ENCODE measurements at regions not wholly inside any gene's neighbourhood (a gene's known extent, or its start where the extent isn't known, plus 50 kb on each side); places are given as distances from the start of the nearest gene placed in this dataset.

GRCh38 chr21:14869984-14870852, 194.6 kb downstream of the NRIP1 start:
- peak in 1 of 2 experiments; percentile 30 for DNase-seq

- no peak for DNase-seq
Observed at GRCh38 chr21:14866859-14867765, 197.7 kb downstream of the NRIP1 start.

GRCh38 chr21:14864211-14865021, 200.4 kb downstream of the NRIP1 start:
- DNase-seq, result peak; percentile 56 to 60

- DNase-seq, result peak in 1 of 2 experiments; percentile 3
Observed at GRCh38 chr21:14863745-14864210, 201.0 kb downstream of the NRIP1 start.

GRCh38 chr21:14862794-14863720, 201.7 kb downstream of the NRIP1 start:
- peak in 1 of 2 experiments; percentile 14 for DNase-seq

DNA sequence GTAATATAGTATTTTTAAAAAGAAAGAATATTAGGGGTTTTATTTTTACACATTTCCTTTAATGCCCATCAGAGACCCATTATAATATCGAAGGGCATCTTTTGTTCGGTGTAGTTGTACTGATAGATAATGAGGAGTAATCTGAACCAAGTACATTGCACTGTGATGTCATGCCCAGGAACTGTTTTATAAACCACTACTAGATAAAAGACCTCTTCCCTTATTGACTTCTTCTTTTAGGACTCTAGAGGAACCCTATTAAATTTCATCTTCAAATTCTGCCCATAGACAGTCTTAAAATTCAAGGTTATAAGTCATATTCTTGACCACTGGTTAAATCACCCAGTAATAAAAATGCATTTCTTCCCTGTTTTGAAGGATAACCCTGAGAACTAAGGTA, 206.5 kb downstream of the NRIP1 start:
- DNase-seq, result no peak

DNA sequence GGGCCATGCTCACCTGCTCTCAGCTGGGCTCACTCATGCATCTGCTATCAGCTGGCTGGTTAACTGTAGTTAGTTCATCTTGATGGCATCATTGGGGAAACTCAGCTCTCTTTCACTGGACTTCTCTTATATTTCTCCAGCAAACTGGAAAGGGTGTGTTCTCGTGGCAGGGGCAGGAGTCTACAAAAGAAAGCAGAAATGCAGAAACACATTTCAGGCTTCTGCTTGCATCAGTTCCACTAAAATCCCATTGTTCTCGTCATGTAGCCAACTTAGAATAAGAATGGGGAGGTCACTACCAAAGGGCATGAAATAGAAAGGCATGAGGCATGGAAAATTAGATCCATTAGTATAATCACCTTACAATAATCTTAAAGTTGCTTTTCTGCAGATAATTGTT, 207.3 kb downstream of the NRIP1 start:
- no peak for DNase-seq

GRCh38 chr21:14850394-14850793, 214.4 kb downstream of the NRIP1 start:
- DNase-seq, result no peak

DNA sequence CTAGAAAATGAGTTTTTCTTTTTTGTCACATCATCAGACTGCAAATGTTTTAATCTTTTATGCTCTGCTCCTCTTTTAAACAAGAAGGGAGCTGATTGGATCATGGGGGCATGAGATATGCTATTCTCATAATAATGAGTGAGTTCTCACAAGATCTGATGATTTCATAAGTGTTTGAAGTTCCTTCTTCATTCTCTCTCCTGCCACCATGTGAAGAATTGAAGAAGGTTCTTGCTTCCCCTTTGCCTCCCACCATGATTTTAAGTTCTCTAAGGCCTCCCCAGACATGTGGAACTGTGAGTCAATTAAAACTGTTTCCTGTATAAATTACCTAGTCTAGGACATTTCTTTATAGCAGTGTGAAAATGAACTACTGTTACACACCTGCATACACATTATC, 218.2 kb downstream of the NRIP1 start:
- DNase-seq, result peak in 1 of 2 experiments; percentile 4

DNA sequence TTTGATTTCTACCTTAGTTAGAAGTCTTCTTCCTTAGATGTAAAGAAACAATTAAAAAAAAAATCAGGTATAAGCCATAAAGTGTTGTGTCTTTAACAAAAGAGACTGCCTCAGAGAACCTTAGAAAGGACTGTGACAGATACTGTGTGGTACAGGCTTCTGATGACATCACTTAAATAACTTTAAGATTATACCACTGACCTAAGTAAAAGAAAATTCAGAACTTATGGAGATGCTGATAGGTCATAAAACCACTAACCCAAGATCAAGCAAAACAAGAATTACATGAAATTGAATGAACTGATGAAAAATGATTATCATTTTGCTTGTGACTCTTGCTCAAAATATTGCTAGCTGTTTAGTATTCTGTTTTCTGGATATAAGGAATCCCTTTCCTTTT, 220.8 kb downstream of the NRIP1 start:
- DNase-seq, result no peak

- DNase-seq, result no peak
Observed at GRCh38 chr21:14842601-14843000, 222.2 kb downstream of the NRIP1 start.

DNA sequence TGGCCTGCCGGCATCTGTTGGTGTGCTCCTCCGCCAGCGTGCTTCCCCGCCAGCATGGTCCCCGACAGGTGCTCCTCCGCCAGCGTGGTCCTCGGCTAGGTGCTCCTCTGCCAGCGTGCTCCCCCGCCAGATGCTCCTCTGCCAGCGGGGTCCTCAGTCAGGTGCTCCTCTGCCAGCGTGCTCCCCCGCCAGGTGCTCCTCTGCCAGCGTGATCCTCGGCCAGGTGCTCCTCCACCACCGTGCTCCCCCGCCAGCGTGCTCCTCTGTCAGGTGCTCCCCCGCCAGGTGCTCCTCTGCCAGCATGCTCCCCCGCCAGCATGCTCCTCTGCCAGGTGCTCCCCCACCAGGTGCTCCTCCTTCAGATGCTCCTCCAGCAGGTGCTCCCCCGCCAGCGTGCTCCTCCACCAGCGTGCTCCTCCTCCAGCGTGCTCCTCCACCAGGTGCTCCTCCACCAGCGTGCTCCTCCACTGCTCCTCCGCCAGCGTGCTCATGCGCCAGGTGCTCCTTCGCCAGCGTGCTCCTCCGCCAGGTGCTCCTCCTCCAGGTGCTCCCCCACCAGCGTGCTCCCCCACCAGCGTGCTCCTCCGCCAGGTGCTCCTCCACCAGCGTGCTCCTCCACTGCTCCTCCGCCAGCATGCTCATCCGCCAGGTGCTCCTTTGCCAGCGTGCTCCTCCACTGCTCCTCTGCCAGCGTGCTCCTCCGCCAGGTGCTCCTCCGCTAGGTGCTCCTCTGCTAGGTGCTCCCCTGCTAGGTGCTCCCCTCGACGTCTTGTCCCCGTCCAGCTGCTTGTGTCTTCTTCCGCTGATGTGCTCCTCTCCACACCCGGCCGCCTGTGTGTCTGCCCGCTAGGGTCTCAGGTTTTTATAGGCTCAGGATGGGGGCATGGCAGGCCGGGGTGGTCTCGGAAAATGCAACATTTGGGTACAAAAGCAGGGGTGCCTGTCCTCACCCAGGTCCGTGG, 223.0 kb downstream of the NRIP1 start:
- DNase-seq, result no peak

- DNase-seq, result no peak
Observed at GRCh38 chr21:14838400-14838799, 226.4 kb downstream of the NRIP1 start.

DNA sequence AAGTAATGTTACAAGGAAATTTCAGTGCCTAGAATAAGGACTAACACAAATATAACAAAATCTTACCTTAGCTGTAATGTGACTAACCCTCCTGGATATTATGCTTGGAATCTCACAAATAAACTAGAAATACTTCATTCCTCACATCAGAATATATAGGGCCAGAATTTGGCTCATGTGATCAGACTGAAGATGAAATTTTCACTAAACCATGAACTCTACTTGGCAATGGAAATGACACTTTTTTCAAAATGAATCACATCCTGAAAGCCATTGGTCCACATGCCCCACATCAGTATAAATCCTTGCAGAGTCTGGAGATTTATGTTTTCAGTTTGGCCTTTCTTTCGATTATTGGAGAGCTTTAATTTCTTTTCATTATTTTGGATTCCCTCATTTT, 227.8 kb downstream of the NRIP1 start:
- no peak for DNase-seq

DNA sequence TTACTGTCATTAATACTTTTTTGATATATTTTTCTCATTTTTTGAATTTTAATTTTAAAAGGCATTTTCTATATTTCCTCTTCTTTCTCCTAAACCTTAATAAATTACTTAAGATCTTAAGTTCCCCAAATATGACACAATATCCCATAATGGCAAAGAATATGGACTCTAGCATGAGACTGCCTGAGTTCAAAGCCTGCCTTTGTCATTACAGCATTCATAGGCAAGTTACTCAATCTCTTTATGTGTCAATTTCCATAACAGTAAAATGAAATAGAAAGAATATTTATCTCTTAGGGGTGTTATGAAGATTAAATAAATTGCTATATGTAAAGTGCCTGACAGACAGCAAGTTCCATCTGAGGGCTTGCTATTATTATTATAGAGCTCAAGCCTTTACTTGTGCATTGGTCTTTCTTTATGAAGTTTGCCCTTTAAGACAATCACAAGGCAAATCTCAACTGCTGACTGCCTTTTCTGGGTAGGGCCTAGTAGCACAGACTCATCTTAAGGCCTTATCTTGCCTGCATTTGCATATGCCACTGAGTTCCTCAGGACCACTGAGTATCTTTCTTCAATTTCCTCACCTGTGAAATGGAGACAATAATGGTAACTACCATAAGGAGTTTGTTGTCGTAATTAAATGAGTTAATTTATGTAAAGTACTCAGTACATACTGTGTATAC, 231.0 kb downstream of the NRIP1 start:
- peak; percentile 23 to 34 for DNase-seq

DNA sequence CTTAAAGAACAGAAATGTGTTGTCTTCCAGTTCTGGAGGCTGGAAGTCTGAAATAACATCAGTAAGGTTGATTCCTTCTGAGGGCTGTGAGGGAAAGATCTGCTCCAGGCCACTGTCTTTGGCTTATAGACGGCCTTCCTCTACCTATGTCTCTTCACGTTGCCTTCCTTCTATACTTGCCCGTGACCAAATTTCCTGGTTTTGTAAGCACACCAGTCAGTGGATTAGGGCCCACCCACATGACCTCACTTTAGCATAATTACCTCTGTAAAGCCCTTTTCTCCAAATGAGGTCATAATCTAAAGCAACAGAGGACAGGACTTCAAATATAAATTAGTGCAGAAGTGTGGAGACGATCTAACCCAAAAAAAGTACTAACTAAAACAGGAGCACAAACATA, 231.6 kb downstream of the NRIP1 start:
- no peak for DNase-seq

GRCh38 chr21:14830307-14830706, 234.5 kb downstream of the NRIP1 start:
- DNase-seq, result no peak

DNA sequence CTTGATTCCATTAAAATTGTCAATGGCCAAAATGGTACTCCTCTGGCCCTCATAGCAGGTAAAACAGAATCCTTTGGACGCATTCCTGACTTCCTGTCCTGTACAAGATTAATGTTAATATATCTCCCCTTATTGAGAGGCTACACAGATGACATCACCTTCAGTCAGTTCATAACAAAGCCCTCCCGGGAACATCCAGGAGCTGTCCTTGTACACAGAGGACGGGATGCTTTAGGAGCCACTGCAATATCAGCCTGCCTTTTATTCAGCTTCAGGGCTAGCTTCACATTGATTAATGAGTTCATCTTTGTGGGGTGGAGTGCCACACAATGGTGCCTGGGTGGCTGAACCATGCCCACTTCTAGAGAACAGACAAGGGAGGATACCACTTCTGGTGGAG, 235.1 kb downstream of the NRIP1 start:
- DNase-seq, result no peak

- no peak for DNase-seq
Observed at GRCh38 chr21:14827468-14827867, 237.3 kb downstream of the NRIP1 start.

GRCh38 chr21:14826630-14827029, 238.2 kb downstream of the NRIP1 start:
- no peak for DNase-seq
